ENCODE measurements at regions not wholly inside any gene's neighbourhood (a gene's known extent, or its start where the extent isn't known, plus 50 kb on each side); places are given as distances from the start of the nearest gene placed in this dataset.
"Not testable (repeated sequence)": the region's sequence is repeated elsewhere in the genome, so short reads cannot be mapped to it uniquely, and the experiment has no call there.

- no peak for ATAC-seq
- H3K9me3 Mint-ChIP-seq (ENCODE audit: low read depth) = no peaks in the 10 kb centered on the region
- CTCF ChIA-PET = no interaction called here
Observed at GRCh38 chr7:82669141-82669540, 225.6 kb upstream of the CACNA2D1 start.

GRCh38 chr7:82668676-82669075, 225.1 kb upstream of the CACNA2D1 start:
- DNase-seq = no peak
- CTCF ChIA-PET = no interaction called here
- Mint-ChIP-seq H3K4me3 (no peak overlapping the region), H3K27ac (no peak overlapping the region), H3K36me3 (no peaks in the 10 kb centered on the region), H3K4me1 (no peaks in the 10 kb centered on the region), H3K9me3 (ENCODE audit: low read depth) (no peaks in the 10 kb centered on the region), H3K27me3 (no peaks in the 10 kb centered on the region)
- ATAC-seq = no peak

More at GRCh38 chr7:82669141-82669540, 225.6 kb upstream of the CACNA2D1 start:
- Mint-ChIP-seq H3K27me3 (no peaks in the 10 kb centered on the region), H3K36me3 (no peaks in the 10 kb centered on the region), H3K27ac (no peak overlapping the region), H3K4me3 (no peak overlapping the region), H3K4me1 (no peaks in the 10 kb centered on the region)
- no peak for DNase-seq

- H3K4me1 Mint-ChIP-seq = no peaks in the 10 kb centered on the region
- H3K27me3 Mint-ChIP-seq = no peaks in the 10 kb centered on the region
- CTCF ChIA-PET = no interaction called here
- DNase-seq (no peak), ATAC-seq (no peak)
- H3K9me3 Mint-ChIP-seq (ENCODE audit: low read depth) = no peaks in the 10 kb centered on the region
- H3K4me3 Mint-ChIP-seq = no peak overlapping the region
- no peaks in the 10 kb centered on the region for H3K36me3 Mint-ChIP-seq
- no peak overlapping the region for H3K27ac Mint-ChIP-seq
Observed at GRCh38 chr7:82665966-82666507, 222.5 kb upstream of the CACNA2D1 start.

DNA sequence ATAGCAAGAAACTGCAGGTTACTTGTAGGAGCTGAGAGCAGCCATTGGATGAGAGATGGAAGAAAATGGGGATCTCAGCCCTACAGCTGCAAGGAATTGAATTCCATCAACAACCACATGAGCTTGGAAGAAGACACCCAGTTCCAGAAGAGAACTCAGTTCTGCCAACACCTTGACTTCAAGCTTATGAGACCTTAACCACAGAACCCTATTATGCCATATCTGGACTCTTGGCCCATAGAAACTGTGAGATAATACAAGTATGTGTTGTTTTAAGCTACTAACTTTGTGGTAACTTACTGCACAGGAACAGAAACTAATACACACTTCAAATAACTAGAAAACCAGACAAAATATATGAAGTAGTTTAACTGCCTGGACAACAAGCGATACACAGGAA, 212.4 kb upstream of the CACNA2D1 start:
- H3K4me1 Mint-ChIP-seq = no peaks in the 10 kb centered on the region
- CTCF ChIA-PET = no interaction called here
- no peaks in the 10 kb centered on the region for H3K27me3 Mint-ChIP-seq
- DNase-seq (no peak), ATAC-seq (no peak)
- H3K27ac Mint-ChIP-seq = no peak overlapping the region
- H3K9me3 Mint-ChIP-seq (ENCODE audit: low read depth) = peaks cover 7% of the 10 kb centered on the region
- H3K36me3 Mint-ChIP-seq = no peaks in the 10 kb centered on the region
- H3K4me3 Mint-ChIP-seq = no peak overlapping the region

GRCh38 chr7:82650095-82650494, 206.5 kb upstream of the CACNA2D1 start:
- H3K36me3 Mint-ChIP-seq; DNase-seq; H3K4me1 Mint-ChIP-seq; ATAC-seq; H3K9me3 Mint-ChIP-seq (ENCODE audit: low read depth); CTCF ChIA-PET; H3K27ac Mint-ChIP-seq; H3K27me3 Mint-ChIP-seq; H3K4me3 Mint-ChIP-seq: not testable (repeated sequence)

DNA sequence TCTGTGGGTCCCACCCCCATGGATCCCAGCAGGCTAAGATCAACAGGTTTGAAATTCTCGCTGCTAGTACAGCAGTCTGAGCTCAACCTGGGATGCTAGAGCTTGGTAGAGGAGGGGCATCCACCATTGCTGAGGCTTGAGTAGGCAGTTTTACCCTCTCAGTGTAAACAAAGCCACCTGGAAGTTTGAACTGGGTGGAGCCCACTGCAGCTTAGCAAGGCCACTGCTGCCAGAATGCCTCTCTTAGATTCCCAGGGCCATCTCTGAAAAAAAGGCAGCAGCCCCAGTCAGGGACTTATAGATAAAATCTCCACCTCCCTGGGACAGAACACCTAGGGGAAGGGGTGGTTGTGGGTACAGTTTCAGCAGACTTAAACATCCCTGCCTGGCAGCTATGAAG, 190.0 kb upstream of the CACNA2D1 start:
- no peak overlapping the region for H3K27ac Mint-ChIP-seq
- H3K27me3 Mint-ChIP-seq = no peaks in the 10 kb centered on the region
- H3K4me1 Mint-ChIP-seq = no peaks in the 10 kb centered on the region
- CTCF ChIA-PET = interaction anchor here (1.8 kb wide), 1 partner anchor 28 kb away, joined by 4 read pairs; no protein-coding TSS in a partner anchor
- ATAC-seq (no peak), DNase-seq (no peak)
- H3K36me3 Mint-ChIP-seq = no peaks in the 10 kb centered on the region
- H3K4me3 Mint-ChIP-seq = no peak overlapping the region
- no peaks in the 10 kb centered on the region for H3K9me3 Mint-ChIP-seq (ENCODE audit: low read depth)

DNA sequence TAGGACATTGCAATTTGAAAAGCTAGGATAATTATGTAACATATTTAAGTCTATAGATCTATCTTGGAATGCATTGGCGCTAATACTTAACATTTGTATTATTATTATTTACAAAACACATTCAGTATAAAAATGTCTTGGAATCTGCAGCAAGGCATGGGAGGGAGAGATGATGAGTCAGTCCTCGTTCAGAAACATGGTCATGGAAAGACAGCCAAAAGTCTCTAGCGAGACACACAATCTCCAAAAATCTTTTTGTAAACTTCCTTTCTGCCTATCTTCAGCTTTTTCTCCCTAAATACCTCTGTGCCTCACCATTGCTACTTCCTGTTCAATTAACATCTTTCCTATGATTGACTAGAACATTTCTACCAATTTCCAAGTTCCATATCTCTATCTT, 188.4 kb upstream of the CACNA2D1 start:
- H3K9me3 Mint-ChIP-seq (ENCODE audit: low read depth) = no peaks in the 10 kb centered on the region
- H3K4me3 Mint-ChIP-seq = no peak overlapping the region
- no peak for ATAC-seq
- no peak for DNase-seq
- H3K4me1 Mint-ChIP-seq = no peaks in the 10 kb centered on the region
- no peak overlapping the region for H3K27ac Mint-ChIP-seq
- H3K27me3 Mint-ChIP-seq = no peaks in the 10 kb centered on the region
- no peaks in the 10 kb centered on the region for H3K36me3 Mint-ChIP-seq
- CTCF ChIA-PET = interaction anchor here (1.8 kb wide), 1 partner anchor 27 kb away, joined by 4 read pairs; no protein-coding TSS in a partner anchor

GRCh38 chr7:82629583-82629982, 186.0 kb upstream of the CACNA2D1 start:
- H3K4me1 Mint-ChIP-seq = no peaks in the 10 kb centered on the region
- DNase-seq (no peak), ATAC-seq (no peak)
- H3K27me3 Mint-ChIP-seq = no peaks in the 10 kb centered on the region
- H3K4me3 Mint-ChIP-seq = no peak overlapping the region
- H3K9me3 Mint-ChIP-seq (ENCODE audit: low read depth) = no peaks in the 10 kb centered on the region
- CTCF ChIA-PET = no interaction called here
- no peaks in the 10 kb centered on the region for H3K36me3 Mint-ChIP-seq
- no peak overlapping the region for H3K27ac Mint-ChIP-seq

- Mint-ChIP-seq H3K4me1 (no peaks in the 10 kb centered on the region), H3K9me3 (ENCODE audit: low read depth) (no peaks in the 10 kb centered on the region), H3K36me3 (no peaks in the 10 kb centered on the region), H3K4me3 (no peak overlapping the region), H3K27me3 (no peaks in the 10 kb centered on the region), H3K27ac (no peak overlapping the region)
- DNase-seq (no peak), ATAC-seq (no peak)
- CTCF ChIA-PET = no interaction called here
Observed at GRCh38 chr7:82625377-82625776, 181.8 kb upstream of the CACNA2D1 start.

DNA sequence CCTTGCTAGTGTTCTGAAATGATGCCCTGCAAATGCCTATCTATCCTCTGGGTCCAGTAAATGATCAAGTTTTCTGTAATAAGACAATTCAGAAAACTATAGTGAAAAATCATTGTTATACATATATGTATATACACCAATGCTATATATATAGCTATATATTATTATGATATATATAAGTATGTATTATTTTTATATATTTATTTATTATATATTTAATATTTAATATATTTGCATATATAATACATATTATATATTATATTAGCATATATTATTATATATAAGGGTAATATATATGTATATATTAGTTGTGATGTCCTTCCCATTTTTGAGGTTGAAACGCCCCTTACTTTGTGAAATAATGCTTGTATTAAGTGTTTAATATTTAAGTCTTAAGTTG, 181.4 kb upstream of the CACNA2D1 start:
- Mint-ChIP-seq H3K9me3 (ENCODE audit: low read depth) (peaks cover 1% of the 10 kb centered on the region), H3K4me3 (no peak overlapping the region), H3K27ac (no peak overlapping the region), H3K27me3 (no peaks in the 10 kb centered on the region), H3K4me1 (no peaks in the 10 kb centered on the region), H3K36me3 (no peaks in the 10 kb centered on the region)
- no peak for ATAC-seq
- CTCF ChIA-PET = interaction anchor here (1.1 kb wide), 1 partner anchor 19 kb away, joined by 3 read pairs; no protein-coding TSS in a partner anchor
- no peak for DNase-seq

DNA sequence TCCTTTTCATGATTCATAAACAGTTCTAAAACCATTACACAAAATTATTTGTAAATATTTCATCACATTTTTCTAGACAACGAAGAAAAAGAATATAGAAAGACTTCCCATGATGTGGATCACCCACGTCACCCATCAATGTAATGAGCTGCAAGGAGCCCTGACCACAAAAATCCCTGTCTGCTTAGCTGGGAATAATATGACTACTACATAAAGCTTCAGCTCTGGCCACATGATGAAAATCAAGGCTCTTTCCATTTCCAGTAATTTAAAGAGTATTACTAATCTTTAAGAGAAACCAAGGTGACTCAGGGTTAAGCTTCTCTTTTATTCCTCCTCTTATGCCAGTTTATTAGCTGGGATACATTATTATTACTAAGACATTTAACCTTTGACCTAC, 180.8 kb upstream of the CACNA2D1 start:
- H3K9me3 Mint-ChIP-seq (ENCODE audit: low read depth) = peaks cover 2% of the 10 kb centered on the region
- no peaks in the 10 kb centered on the region for H3K27me3 Mint-ChIP-seq
- no peak for ATAC-seq
- H3K36me3 Mint-ChIP-seq = no peaks in the 10 kb centered on the region
- no peaks in the 10 kb centered on the region for H3K4me1 Mint-ChIP-seq
- DNase-seq = no peak
- CTCF ChIA-PET = interaction anchor here (1.1 kb wide), 1 partner anchor 19 kb away, joined by 3 read pairs; no protein-coding TSS in a partner anchor
- no peak overlapping the region for H3K27ac Mint-ChIP-seq
- no peak overlapping the region for H3K4me3 Mint-ChIP-seq

DNA sequence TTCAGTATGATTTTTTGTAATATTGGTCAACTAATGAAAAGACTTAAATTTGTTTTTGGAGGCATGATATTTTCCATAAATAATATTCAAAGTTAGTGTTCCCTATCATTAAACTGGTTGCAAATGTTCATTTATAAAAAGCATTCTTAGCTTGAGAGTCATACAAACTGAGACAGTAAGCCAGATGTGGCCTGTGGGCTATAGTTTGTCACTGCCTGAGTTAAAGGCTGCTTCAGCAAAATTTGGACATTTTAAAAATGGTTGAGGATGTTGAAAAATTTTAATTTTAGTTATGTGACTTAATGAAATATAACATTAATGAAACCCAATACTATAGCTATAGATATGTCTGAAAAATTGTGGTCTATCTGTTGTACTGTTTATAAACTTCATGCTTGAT, 180.2 kb upstream of the CACNA2D1 start:
- Mint-ChIP-seq H3K36me3 (no peaks in the 10 kb centered on the region), H3K4me1 (no peaks in the 10 kb centered on the region), H3K4me3 (no peak overlapping the region), H3K27ac (no peak overlapping the region), H3K27me3 (no peaks in the 10 kb centered on the region), H3K9me3 (ENCODE audit: low read depth) (peaks cover 2% of the 10 kb centered on the region)
- CTCF ChIA-PET = interaction anchor here (1.1 kb wide), 1 partner anchor 18 kb away, joined by 3 read pairs; no protein-coding TSS in a partner anchor
- ATAC-seq (no peak), DNase-seq (no peak)

DNA sequence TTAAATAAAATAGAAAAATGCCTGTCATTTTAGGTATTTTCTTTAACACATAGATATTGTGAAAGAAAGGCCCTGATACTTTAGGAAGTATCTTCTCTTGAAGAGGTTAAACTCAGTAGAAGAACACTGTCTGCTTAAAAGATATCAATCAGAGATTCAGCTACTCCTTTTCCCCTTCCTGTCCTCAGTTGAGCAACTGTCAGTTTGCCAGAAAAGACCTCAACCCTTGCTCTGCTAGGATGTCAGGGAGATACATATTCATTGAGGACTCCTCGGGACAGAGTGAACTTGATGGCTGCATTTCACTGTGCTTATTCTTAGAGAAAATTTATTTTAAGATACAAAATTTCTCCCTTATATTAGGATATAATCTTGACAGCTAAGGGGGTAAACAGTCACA, 173.6 kb upstream of the CACNA2D1 start:
- CTCF ChIA-PET = interaction anchor here (0.7 kb wide), 1 partner anchor 10 kb away, joined by 3 read pairs; no protein-coding TSS in a partner anchor
- no peaks in the 10 kb centered on the region for H3K36me3 Mint-ChIP-seq
- no peak overlapping the region for H3K4me3 Mint-ChIP-seq
- H3K27me3 Mint-ChIP-seq = no peaks in the 10 kb centered on the region
- ATAC-seq (no peak), DNase-seq (no peak)
- no peaks in the 10 kb centered on the region for H3K4me1 Mint-ChIP-seq
- no peak overlapping the region for H3K27ac Mint-ChIP-seq
- peaks cover 2% of the 10 kb centered on the region for H3K9me3 Mint-ChIP-seq (ENCODE audit: low read depth)

- CTCF ChIA-PET = no interaction called here
- H3K27ac Mint-ChIP-seq = no peak overlapping the region
Observed at GRCh38 chr7:82616059-82616728, 172.6 kb upstream of the CACNA2D1 start.

More at GRCh38 chr7:82616059-82616728, 172.6 kb upstream of the CACNA2D1 start:
- no peak for DNase-seq
- Mint-ChIP-seq H3K4me3 (no peak overlapping the region), H3K9me3 (ENCODE audit: low read depth) (peaks cover 2% of the 10 kb centered on the region), H3K27me3 (no peaks in the 10 kb centered on the region), H3K36me3 (no peaks in the 10 kb centered on the region), H3K4me1 (no peaks in the 10 kb centered on the region)
- no peak for ATAC-seq

All from activated CD8-positive, alpha-beta memory T cell treated with anti-CD3 and anti-CD28 coated beads, Interleukin-2, amount 10 ng/mL, durations not matched to agents 7 days and 5 days (primary cell).